Panc1 (cell line): ENCODE measurements at regions not wholly inside any gene's neighbourhood (a gene's known extent, or its start where the extent isn't known, plus 50 kb on each side); places are given as distances from the start of the nearest gene placed in this dataset.

ENCODE experiments used
- ATAC-seq: fragments of 200-7000 bp; cut with Tn5 transposase; 2 replicates; pipeline ENCODE4 v1.9.1; 2020; ENCODE audit warnings: mild to moderate bottlenecking, moderate library complexity
- BruUV-seq: library from RNA; stranded (reverse); fragments of 400-500 nt; replicated peaks from 2 replicates; lab custom pipeline; 2021; lab: Mats Ljungman, UMichigan
- CTCF ChIA-PET: fragments of 300-600 bp; sonication (Branson Sonifier 250); formaldehyde crosslinking; loops from one replicate; lab custom pipeline; 2022; ENCODE audit warnings: antibody characterized with exemption; lab: Charles Lee
- POLR2A ChIA-PET: fragments of 300-600 bp; sonication (Branson Sonifier 250); formaldehyde crosslinking; loops from one replicate; lab custom pipeline; 2022; ENCODE audit warnings: antibody characterized with exemption; lab: Charles Lee
- DNase-seq: peaks from one replicate; pipeline ENCODE4 v3.0.0-alpha.2; 2010; ENCODE audit warnings: low read depth, low spot score
- H3K27ac ChIP-seq: 2 replicates; pipeline ENCODE4 v1.5.1; 2011; ENCODE audit warnings: mild to moderate bottlenecking, low read length, inconsistent platforms
- H3K27me3 ChIP-seq: fragments of 200-500 bp; sonication (Bioruptor generic); 2 replicates; pipeline ENCODE4 v1.6.0; 2014; ENCODE audit warnings: low read length, inconsistent platforms; ENCODE audit not compliant: control insufficient read depth, insufficient read depth
- H3K36me3 ChIP-seq: fragments of 200-500 bp; sonication (Bioruptor generic); 2 replicates; pipeline ENCODE4 v1.5.1; 2014; ENCODE audit warnings: inconsistent platforms, mild to moderate bottlenecking, low read length, moderate library complexity; ENCODE audit not compliant: control insufficient read depth, insufficient read depth
- H3K4me1 ChIP-seq: 2 replicates; pipeline ENCODE4 v1.5.1; 2011; ENCODE audit warnings: inconsistent platforms, mild to moderate bottlenecking, low read length, moderate library complexity; ENCODE audit not compliant: control insufficient read depth, insufficient read depth
- H3K4me3 ChIP-seq, 2 experiments: 2 replicates each; pipeline ENCODE4 v1.5.1; 2011 to 2012; ENCODE audit warnings: low read depth in 2 of 2, low read length in 2 of 2, mild to moderate bottlenecking in 2 of 2, inconsistent platforms in 1 of 2, moderate library complexity in 1 of 2
- H3K9me3 ChIP-seq: fragments of 200-500 bp; sonication (Bioruptor generic); 2 replicates; pipeline ENCODE4 v1.5.1; 2014; ENCODE audit warnings: low read depth, mild to moderate bottlenecking, inconsistent platforms, low read length, moderate library complexity; ENCODE audit not compliant: control insufficient read depth, insufficient read depth
- CTCF ChIP-seq: fragments of 450-650 bp; IDR thresholded peaks from 2 replicates; pipeline ENCODE4 v1.5.1; 2017; ENCODE audit warnings: mild to moderate bottlenecking
- POLR2AphosphoS5 ChIP-seq: IDR thresholded peaks from 2 replicates; pipeline ENCODE4 v1.6.1; 2012; ENCODE audit warnings: mild to moderate bottlenecking, low read depth, low read length, moderate library complexity
- REST ChIP-seq, 2 experiments: IDR thresholded peaks; 2 replicates each; pipeline ENCODE4 v1.6.1; 2011 to 2012; ENCODE audit warnings: low read depth in 2 of 2, control low read depth in 1 of 2, low read length in 1 of 2, mild to moderate bottlenecking in 1 of 2, moderate library complexity in 1 of 2; ENCODE audit not compliant: insufficient read depth in 1 of 2
- SIN3A ChIP-seq: IDR thresholded peaks from 2 replicates; pipeline ENCODE4 v1.6.1; 2012; ENCODE audit warnings: low read depth, mild to moderate bottlenecking, low read length, moderate library complexity, borderline replicate concordance; ENCODE audit not compliant: insufficient read depth
- TCF7L2 ChIP-seq: IDR thresholded peaks from 2 replicates; pipeline ENCODE4 v1.6.1; 2011; ENCODE audit warnings: mild to moderate bottlenecking, low read depth, low read length, inconsistent platforms
- in situ Hi-C: cut with HindIII; loops from 2 replicates; pipeline ENCODE4 v1.10.0; 2016; ENCODE audit warnings: low sequenced_read_pairs, low pct_unique_long_range_greater_than_20kb
- intact Hi-C: fragments of 100-400 bp; cut with micrococcal nuclease; formaldehyde crosslinking; loops from one replicate; pipeline ENCODE4 v1.10.0; 2022; ENCODE audit not compliant: unreplicated experiment

- BruUV-seq: no TSS peak
- ChIA-PET POLR2A (no interaction called here), CTCF (no interaction called here)
- H3K4me1 ChIP-seq: no peaks in the 10 kb centered on the region
- H3K9me3 ChIP-seq: no peaks in the 10 kb centered on the region
- H3K27ac ChIP-seq: no peak overlapping the region
- H3K27me3 ChIP-seq: no peaks in the 10 kb centered on the region
- H3K36me3 ChIP-seq: no peaks in the 10 kb centered on the region
- intact Hi-C loops (no loop called here), in situ Hi-C loops (no loop called here)
- no peak overlapping the region for H3K4me3 ChIP-seq
- no peak for TF ChIP-seq REST (IDR thresholded peaks at IDR 0.05; ENCODE audit: insufficient read depth in 1 of 2, low read depth in 2 of 2, low read length in 1 of 2)
- TF ChIP-seq POLR2AphosphoS5: no peak
- no peak for TF ChIP-seq TCF7L2
- no peak for TF ChIP-seq CTCF
- ATAC-seq: no peak
- DNase-seq: no peak
Observed at GRCh38 chr4:17126321-17126966, 228.0 kb upstream of the LDB2 start.

GRCh38 chr4:17124767-17125166, 226.3 kb upstream of the LDB2 start:
- ATAC-seq (no peak), DNase-seq (no peak)
- no peaks in the 10 kb centered on the region for H3K9me3 ChIP-seq
- H3K36me3 ChIP-seq: no peaks in the 10 kb centered on the region
- no peak overlapping the region for H3K27ac ChIP-seq
- BruUV-seq: no TSS peak
- no peaks in the 10 kb centered on the region for H3K4me1 ChIP-seq
- ChIA-PET CTCF (interaction anchor here (0.6 kb wide), 1 partner anchor 327 kb away, joined by 7 read pairs; no protein-coding TSS in a partner anchor), POLR2A (no interaction called here)
- intact Hi-C loops (no loop called here), in situ Hi-C loops (no loop called here)
- TF ChIP-seq SIN3A (no peak), TCF7L2 (no peak), CTCF (no peak), POLR2AphosphoS5 (no peak), REST (IDR thresholded peaks at IDR 0.05; ENCODE audit: insufficient read depth in 1 of 2, low read depth in 2 of 2, low read length in 1 of 2) (no peak)
- no peak overlapping the region for H3K4me3 ChIP-seq
- H3K27me3 ChIP-seq: no peaks in the 10 kb centered on the region
